HTR-8/SVneo (cell line): ENCODE measurements at regions not wholly inside any gene's neighbourhood (a gene's known extent, or its start where the extent isn't known, plus 50 kb on each side); places are given as distances from the start of the nearest gene placed in this dataset.

Experiments
- DNase-seq: peaks from one replicate; pipeline ENCODE4 v3.0.0; 2011; ENCODE audit warnings: low spot score, mixed read lengths; ENCODE audit not compliant: insufficient read length
- FAIRE-seq: peaks from 2 replicates; lab custom pipeline; 2011; peaks lifted over from hg19 to GRCh38; lab: Jason Lieb, UNC

- FAIRE-seq (no peak), DNase-seq (no peak)
Observed at GRCh38 chr2:239604861-239605260, 204.0 kb upstream of the HDAC4 start.

GRCh38 chr2:239603411-239604356, 202.9 kb upstream of the HDAC4 start:
- FAIRE-seq (no peak), DNase-seq (no peak)

- no peak for DNase-seq
- FAIRE-seq = no peak
Observed at GRCh38 chr2:239602290-239603282, 201.8 kb upstream of the HDAC4 start.

- DNase-seq (no peak), FAIRE-seq (no peak)
Observed at GRCh38 chr2:239601880-239602279, 201.1 kb upstream of the HDAC4 start.

GRCh38 chr2:239601201-239601851, 200.5 kb upstream of the HDAC4 start:
- FAIRE-seq = no peak
- DNase-seq = no peak

- DNase-seq (no peak), FAIRE-seq (no peak)
Observed at GRCh38 chr2:239600650-239601049, 199.8 kb upstream of the HDAC4 start.

GRCh38 chr2:239600001-239600593, 199.3 kb upstream of the HDAC4 start:
- FAIRE-seq = no peak
- DNase-seq = no peak

- DNase-seq (no peak), FAIRE-seq (no peak)
Observed at GRCh38 chr2:239599299-239599698, 198.5 kb upstream of the HDAC4 start.

GRCh38 chr2:239598732-239599090, 197.9 kb upstream of the HDAC4 start:
- DNase-seq = no peak
- FAIRE-seq = no peak

- FAIRE-seq (no peak), DNase-seq (no peak)
Observed at GRCh38 chr2:239598011-239598731, 197.4 kb upstream of the HDAC4 start.

- no peak for DNase-seq
- FAIRE-seq = no peak
Observed at GRCh38 chr2:239597216-239597615, 196.4 kb upstream of the HDAC4 start.

GRCh38 chr2:239596792-239597191, 196.0 kb upstream of the HDAC4 start:
- FAIRE-seq (no peak), DNase-seq (no peak)

- FAIRE-seq = no peak
Observed at GRCh38 chr2:239596253-239596652, 195.4 kb upstream of the HDAC4 start.

GRCh38 chr2:239595726-239596125, 194.9 kb upstream of the HDAC4 start:
- FAIRE-seq (no peak), DNase-seq (no peak)

More at GRCh38 chr2:239596253-239596652, 195.4 kb upstream of the HDAC4 start:
- DNase-seq = no peak

- DNase-seq (no peak), FAIRE-seq (no peak)
Observed at GRCh38 chr2:239594772-239595608, 194.2 kb upstream of the HDAC4 start.

- FAIRE-seq (no peak), DNase-seq (no peak)
Observed at GRCh38 chr2:239594019-239594771, 193.4 kb upstream of the HDAC4 start.

GRCh38 chr2:239593455-239593854, 192.6 kb upstream of the HDAC4 start:
- no peak for FAIRE-seq

More at GRCh38 chr2:239593455-239593854, 192.6 kb upstream of the HDAC4 start:
- DNase-seq = no peak
